ENCODE measurements at regions not wholly inside any gene's neighbourhood (a gene's known extent, or its start where the extent isn't known, plus 50 kb on each side); places are given as distances from the start of the nearest gene placed in this dataset.

GRCh38 chr17:79423811-79424465 is 186.9 kb downstream of the RBFOX3 start:
- no peak overlapping the region for H3K4me2 ChIP-seq (ENCODE audit: low read depth, low read length, poor library complexity, severe bottlenecking)

GRCh38 chr17:79422236-79422635 is 188.6 kb downstream of the RBFOX3 start:
- Histone ChIP-seq H3K79me2 (ENCODE audit: insufficient read depth, low read length) (no peaks in the 10 kb centered on the region), H3F3A (ENCODE audit: insufficient read depth) (no peaks in the 10 kb centered on the region), H3K27ac (ENCODE audit: low read depth, low read length) (no peak overlapping the region), H3K27me3 (ENCODE audit: low read length) (no peaks in the 10 kb centered on the region), H3K4me3 (ENCODE audit: insufficient read depth, low read length, poor library complexity, severe bottlenecking) (no peak overlapping the region), H3K9ac (ENCODE audit: low read length) (no peak overlapping the region), H2AFZ (ENCODE audit: low read depth, low read length, severe bottlenecking) (no peak overlapping the region), H3K4me2 (ENCODE audit: low read depth, low read length, poor library complexity, severe bottlenecking) (no peak overlapping the region), H3K9me3 (ENCODE audit: insufficient read depth, low read length) (no peaks in the 10 kb centered on the region), H3K36me3 (ENCODE audit: low read length) (no peaks in the 10 kb centered on the region), H3K9me2 (replicated peaks; ENCODE audit: insufficient read depth, low read length) (no peaks in the 10 kb centered on the region), H4K20me1 (ENCODE audit: low read depth, low read length) (no peaks in the 10 kb centered on the region)
- TF ChIP-seq CTCF (IDR thresholded peaks at IDR 0.05; ENCODE audit: insufficient read depth, low read length, poor library complexity, severe bottlenecking): no peak
- TF ChIP-seq EZH2phosphoT487 (conservative IDR thresholded peaks at IDR 0.05; ENCODE audit: low read length): no peak

More at GRCh38 chr17:79423811-79424465, 186.9 kb downstream of the RBFOX3 start:
- H3K36me3 ChIP-seq (ENCODE audit: low read length): no peaks in the 10 kb centered on the region
- no peak overlapping the region for H3K27ac ChIP-seq (ENCODE audit: low read depth, low read length)
- H3K9me3 ChIP-seq (ENCODE audit: insufficient read depth, low read length): no peaks in the 10 kb centered on the region
- H3K9me2 ChIP-seq (replicated peaks; ENCODE audit: insufficient read depth, low read length): no peaks in the 10 kb centered on the region
- H3K9ac ChIP-seq (ENCODE audit: low read length): no peak overlapping the region
- H4K20me1 ChIP-seq (ENCODE audit: low read depth, low read length): no peaks in the 10 kb centered on the region
- H3K4me3 ChIP-seq (ENCODE audit: insufficient read depth, low read length, poor library complexity, severe bottlenecking): no peak overlapping the region
- no peak overlapping the region for H2AFZ ChIP-seq (ENCODE audit: low read depth, low read length, severe bottlenecking)
- TF ChIP-seq EZH2phosphoT487 (conservative IDR thresholded peaks at IDR 0.05; ENCODE audit: low read length): no peak
- TF ChIP-seq CTCF (IDR thresholded peaks at IDR 0.05; ENCODE audit: insufficient read depth, low read length, poor library complexity, severe bottlenecking): no peak
- H3K27me3 ChIP-seq (ENCODE audit: low read length): no peaks in the 10 kb centered on the region
- H3F3A ChIP-seq (ENCODE audit: insufficient read depth): no peaks in the 10 kb centered on the region
- H3K79me2 ChIP-seq (ENCODE audit: insufficient read depth, low read length): no peaks in the 10 kb centered on the region

GRCh38 chr17:79420318-79421243 is 190.3 kb downstream of the RBFOX3 start:
- Histone ChIP-seq H3F3A (ENCODE audit: insufficient read depth) (no peaks in the 10 kb centered on the region), H3K9ac (ENCODE audit: low read length) (no peak overlapping the region), H3K79me2 (ENCODE audit: insufficient read depth, low read length) (no peaks in the 10 kb centered on the region), H3K27ac (ENCODE audit: low read depth, low read length) (no peak overlapping the region), H3K36me3 (ENCODE audit: low read length) (no peaks in the 10 kb centered on the region), H3K9me3 (ENCODE audit: insufficient read depth, low read length) (no peaks in the 10 kb centered on the region), H3K9me2 (replicated peaks; ENCODE audit: insufficient read depth, low read length) (no peaks in the 10 kb centered on the region), H2AFZ (ENCODE audit: low read depth, low read length, severe bottlenecking) (no peak overlapping the region), H4K20me1 (ENCODE audit: low read depth, low read length) (no peaks in the 10 kb centered on the region), H3K27me3 (ENCODE audit: low read length) (no peaks in the 10 kb centered on the region), H3K4me3 (ENCODE audit: insufficient read depth, low read length, poor library complexity, severe bottlenecking) (no peak overlapping the region), H3K4me2 (ENCODE audit: low read depth, low read length, poor library complexity, severe bottlenecking) (no peak overlapping the region)
- no peak for TF ChIP-seq EZH2phosphoT487 (conservative IDR thresholded peaks at IDR 0.05; ENCODE audit: low read length)
- no peak for TF ChIP-seq CTCF (IDR thresholded peaks at IDR 0.05; ENCODE audit: insufficient read depth, low read length, poor library complexity, severe bottlenecking)

All from SU-DHL-6 (cell line).